Fibroblast of lung (primary cell): ENCODE measurements at regions not wholly inside any gene's neighbourhood (a gene's known extent, or its start where the extent isn't known, plus 50 kb on each side); places are given as distances from the start of the nearest gene placed in this dataset.

Experiments used
- CTCF ChIP-seq, 2 donors: IDR thresholded peaks in 1 of 2; conservative IDR thresholded peaks in 1 of 2; 1 replicate in 1 of 2; 2 replicates in 1 of 2; pipeline ENCODE4 v1.5.1; 2011 to 2012; ENCODE audit warnings: low read length in 2 of 2, control low read depth in 1 of 2, inconsistent platforms in 1 of 2, low read depth in 1 of 2, mild to moderate bottlenecking in 1 of 2
- EZH2 ChIP-seq: IDR thresholded peaks from 2 replicates; pipeline ENCODE4 v1.5.1; 2012; ENCODE audit warnings: low read length, control low read depth, mild to moderate bottlenecking; ENCODE audit errors: missing control alignments

- TF ChIP-seq CTCF (conservative IDR thresholded peaks at IDR 0.05 in 1 of 2, IDR thresholded peaks at IDR 0.05 in 1 of 2; ENCODE audit: low read depth in 1 of 2, low read length in 2 of 2): no peak
- no peak for TF ChIP-seq EZH2
Observed at GRCh38 chr18:43193336-43193735, 77.9 kb upstream of the RIT2 start.
